ENCODE measurements at regions not wholly inside any gene's neighbourhood (a gene's known extent, or its start where the extent isn't known, plus 50 kb on each side); places are given as distances from the start of the nearest gene placed in this dataset.
"Not testable (repeated sequence)": the region's sequence is repeated elsewhere in the genome, so short reads cannot be mapped to it uniquely, and the experiment has no call there.

DNA sequence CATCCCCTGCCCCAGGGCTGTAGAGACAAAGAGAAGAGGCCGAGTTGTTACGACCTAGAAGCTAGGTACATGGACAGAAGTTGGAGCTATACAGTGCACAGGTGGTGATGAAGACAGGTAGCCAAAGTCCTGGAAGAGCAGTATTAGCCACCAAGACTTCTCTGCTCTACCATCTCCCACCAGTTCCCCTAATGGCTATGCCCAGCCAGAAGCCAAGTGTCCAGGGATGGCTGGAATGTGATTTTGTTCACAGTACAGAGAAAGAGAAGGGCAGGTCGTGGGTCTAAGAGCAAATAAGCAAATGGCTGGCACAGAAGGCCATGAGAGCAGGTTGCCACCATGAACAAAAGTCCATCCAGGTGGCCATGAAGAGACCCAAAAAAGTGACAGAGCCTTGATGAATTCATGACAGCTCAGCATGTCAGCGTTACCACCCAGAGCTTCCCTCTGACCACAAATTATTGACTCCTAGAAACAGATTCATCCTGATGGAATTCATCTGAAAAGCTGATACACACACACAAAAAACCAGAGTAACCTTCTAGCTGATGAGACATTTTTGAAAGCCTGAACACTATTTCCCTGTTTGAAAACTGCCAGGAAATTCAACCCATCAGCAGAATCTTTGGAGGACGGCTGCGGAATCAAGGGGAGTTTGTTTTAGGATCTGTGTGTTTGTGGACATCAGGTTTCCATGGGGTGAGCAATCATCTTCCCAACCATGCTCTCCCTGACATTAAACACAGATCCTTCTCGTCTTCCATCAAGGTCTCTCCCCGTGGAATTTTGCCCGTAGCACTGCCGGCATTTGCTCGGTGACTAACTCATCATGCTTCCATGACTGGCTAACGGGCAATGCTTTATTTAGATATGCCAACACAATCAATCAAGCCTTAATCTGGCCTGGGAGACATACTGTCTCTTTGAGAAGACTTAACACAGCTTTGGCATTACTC lies 906.7 kb upstream of the AUTS2 start:
- no peak for DNase-seq

DNA sequence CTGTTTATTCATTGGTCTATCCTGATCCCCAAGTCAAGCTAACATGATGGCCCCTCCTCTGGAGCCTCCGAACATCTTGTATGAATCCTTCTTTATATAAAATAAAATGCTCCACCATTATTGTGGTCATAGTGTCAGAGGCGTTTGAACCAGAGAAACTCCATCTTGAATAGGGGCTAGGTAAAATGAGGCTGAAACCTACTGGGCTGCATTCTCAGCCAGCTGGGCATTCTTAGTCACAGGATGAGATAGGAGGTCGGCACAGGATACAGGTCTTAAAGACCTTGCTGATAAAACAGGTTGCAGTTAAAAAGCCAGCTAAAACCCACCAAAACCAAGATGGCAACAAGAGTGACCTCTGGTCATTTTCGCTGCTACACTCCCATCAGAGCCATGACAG lies 905.8 kb upstream of the AUTS2 start:
- no peak for DNase-seq

DNA sequence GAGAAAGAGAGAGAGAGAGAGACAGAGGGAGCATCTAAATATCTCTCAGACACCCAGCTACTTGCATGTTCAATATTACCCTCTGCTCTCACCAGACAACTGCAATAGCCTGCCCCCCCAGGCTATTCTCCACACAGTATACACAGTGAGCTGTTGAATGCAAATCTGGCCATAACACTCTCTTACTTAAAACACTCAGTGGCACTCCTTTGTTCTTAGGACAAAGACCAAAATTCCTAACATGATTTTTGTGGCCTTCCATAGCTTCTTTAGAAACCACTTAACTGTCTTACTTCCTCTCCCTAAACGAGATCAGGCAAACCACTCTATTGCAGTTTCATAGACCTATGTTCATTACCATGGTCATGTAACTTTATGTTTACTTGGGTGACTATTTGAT lies 903.6 kb upstream of the AUTS2 start:
- DNase-seq = no peak

DNA sequence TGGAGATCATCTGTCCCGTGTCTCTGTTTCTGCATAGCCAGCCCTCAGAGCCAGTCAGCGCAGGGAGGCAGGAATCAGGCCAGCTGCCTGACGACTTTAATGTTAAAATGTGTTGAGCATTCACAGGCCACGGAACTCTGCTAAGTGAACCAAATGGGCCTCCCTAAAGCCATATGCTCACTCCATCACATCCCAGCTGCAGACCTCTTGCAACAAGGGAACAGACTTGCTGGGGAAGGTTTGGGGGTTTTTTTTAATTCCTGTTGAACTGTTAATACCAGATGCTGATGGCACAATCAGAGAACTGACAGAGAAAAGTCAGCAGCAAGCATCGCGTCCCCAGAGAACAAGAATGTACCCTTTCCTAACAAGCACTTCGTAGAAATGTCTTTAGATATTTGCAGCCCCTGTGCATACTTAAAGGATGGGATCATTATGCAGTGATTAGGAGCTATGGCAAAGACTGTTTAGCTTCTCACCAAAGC lies 900.4 kb upstream of the AUTS2 start:
- DNase-seq = no peak

DNA sequence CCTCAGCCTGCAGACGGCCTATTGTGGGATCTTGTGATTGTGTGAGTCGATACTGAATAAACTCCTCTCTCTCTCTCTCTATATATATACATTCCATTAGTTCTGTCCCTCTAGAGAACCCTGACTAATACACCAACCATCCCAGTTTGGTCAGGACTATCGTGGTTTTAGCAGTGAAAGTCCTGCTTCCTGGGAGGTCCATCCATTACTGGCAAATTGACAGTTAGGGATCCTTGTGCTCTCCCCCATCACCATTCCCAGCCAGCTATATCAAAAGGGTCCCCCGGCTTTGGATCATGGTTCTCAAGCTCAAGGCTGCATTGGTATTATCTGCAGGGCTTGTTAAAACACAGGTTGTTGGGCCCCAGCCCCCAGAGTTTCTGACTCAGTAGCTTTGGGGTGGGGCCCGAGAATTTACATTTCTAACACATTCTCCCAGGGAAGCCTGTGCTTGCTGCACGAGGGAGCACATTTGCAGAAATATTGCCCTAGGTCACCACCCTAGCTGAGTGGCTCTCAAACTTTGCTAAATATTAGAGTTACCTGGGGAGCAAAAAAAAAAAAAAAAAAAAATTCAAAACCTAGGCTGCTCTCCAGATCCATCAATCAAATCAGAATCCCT lies 899.1 kb upstream of the AUTS2 start:
- DNase-seq = no peak

GRCh38 chr7:68700414-68700813 lies 897.9 kb upstream of the AUTS2 start:
- no peak for DNase-seq

- DNase-seq = no peak
Measured at GRCh38 chr7:68706291-68706690, 892.0 kb upstream of the AUTS2 start.

GRCh38 chr7:68707159-68707558 lies 891.1 kb upstream of the AUTS2 start:
- DNase-seq = no peak

- no peak for DNase-seq
Measured at GRCh38 chr7:68707958-68708357, 890.3 kb upstream of the AUTS2 start.

- no peak for DNase-seq
Measured at GRCh38 chr7:68712956-68713495, 885.2 kb upstream of the AUTS2 start.

DNA sequence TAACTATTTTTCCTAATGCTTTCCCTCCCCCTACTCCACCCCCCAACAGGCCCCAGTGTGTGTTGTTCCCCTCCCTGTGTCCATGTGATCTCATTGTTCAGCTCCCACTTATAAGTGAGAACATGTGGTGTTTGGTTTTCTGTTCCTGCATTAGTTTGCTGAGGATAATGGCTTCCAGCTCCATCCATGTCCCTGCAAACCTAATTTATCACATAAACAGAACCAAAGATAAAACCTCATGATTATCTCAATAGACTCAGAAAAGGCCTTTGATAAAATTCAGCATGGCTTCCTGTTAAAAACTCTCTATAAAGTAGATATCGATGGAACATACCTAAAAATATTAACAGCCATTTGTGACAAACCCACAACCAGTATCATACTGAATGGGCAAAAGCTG lies 884.1 kb upstream of the AUTS2 start:
- not testable (repeated sequence) for DNase-seq

DNA sequence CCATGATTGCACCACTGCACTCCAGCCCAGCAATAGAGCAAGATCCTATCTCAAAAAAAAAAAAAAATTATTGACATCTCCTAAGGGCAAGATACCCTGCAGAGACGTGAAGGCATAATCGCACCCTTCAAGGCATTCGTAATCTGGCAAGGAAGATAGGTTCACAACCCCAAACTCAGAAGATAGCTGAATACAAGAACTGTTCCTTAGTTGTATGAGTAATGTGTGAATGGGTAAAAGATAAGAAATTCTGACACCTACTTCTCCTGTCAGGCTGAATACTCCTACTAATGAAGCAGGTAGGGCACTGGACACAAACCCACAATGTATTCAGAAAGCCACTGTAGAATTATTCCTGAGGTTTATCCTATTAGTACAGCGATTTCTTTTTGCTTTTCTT lies 882.4 kb upstream of the AUTS2 start:
- no peak for DNase-seq

- DNase-seq = no peak
Measured at GRCh38 chr7:68717176-68717575, 881.1 kb upstream of the AUTS2 start.

DNA sequence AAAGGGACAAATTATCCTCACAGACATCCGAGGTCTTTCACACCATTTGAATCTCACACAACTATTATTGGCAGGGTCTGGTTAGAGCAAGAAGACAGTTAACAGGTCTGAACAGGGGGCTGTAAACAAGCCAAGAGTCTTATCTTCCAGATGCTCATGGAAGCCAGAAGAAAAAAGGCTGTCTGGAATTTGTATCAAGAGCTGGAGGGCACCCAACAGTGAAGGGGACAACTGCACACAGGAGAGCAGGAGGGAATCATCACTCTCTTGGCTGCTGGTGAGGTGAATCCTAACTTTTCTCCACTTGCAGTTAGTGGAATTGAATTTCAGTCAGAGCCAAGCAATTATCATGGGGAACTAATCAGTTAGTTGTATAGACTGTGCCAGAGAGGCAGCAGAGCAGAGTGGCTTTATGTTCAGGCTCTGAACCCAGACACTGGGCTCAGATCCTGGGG lies 880.2 kb upstream of the AUTS2 start:
- no peak for DNase-seq

- DNase-seq = no peak
Measured at GRCh38 chr7:68720697-68721096, 877.6 kb upstream of the AUTS2 start.

GRCh38 chr7:68722044-68722443 lies 876.2 kb upstream of the AUTS2 start:
- DNase-seq = no peak

GRCh38 chr7:68724965-68725364 lies 873.3 kb upstream of the AUTS2 start:
- DNase-seq = no peak

- no peak for DNase-seq
Measured at GRCh38 chr7:68725843-68726785, 872.2 kb upstream of the AUTS2 start.

- DNase-seq = not testable (repeated sequence)
Measured at GRCh38 chr7:68728720-68729119, 869.6 kb upstream of the AUTS2 start.

- DNase-seq = no peak
Measured at GRCh38 chr7:68729371-68729770, 868.9 kb upstream of the AUTS2 start.

DNA sequence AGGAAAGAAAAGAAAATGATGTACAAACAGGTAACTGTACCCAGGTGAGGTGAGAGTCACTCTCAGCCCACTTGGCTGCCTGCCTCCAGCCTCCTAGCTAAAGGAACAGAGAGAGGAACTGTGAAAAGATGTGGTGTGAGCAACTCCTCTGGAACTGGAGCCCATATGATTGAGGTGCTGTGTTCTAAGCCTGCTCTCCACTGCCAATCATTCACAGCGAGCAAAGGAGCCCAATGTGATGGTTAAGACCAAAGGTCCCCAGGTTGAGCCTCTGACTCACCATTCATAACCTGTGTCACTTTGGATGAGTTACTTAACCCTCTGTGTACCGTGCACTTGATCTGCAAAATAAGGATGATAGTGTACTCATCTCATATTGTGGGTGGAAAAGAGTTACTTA lies 868.1 kb upstream of the AUTS2 start:
- DNase-seq = no peak

DNA sequence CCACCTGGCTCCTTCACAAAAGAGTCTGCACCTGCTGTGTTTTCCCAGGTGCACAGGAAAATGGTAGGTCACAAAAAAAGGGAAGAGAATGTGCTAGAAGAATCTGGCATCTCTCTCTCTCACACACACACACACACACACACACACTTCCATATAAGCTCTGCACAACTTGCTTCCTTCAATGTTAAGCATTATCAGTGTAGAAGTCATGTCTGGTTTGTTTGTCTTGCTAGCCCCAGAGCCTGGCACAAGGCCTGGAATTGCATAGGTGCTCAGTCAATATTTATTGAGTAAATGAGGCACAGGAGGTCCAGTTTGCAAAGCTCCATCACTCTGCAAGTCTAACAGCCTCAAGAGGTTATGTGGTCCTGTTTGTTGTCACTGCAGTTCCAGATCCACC lies 867.3 kb upstream of the AUTS2 start:
- no peak for DNase-seq

All from GOT3 (cell line).